HUES6 (cell line): ENCODE measurements at regions not wholly inside any gene's neighbourhood (a gene's known extent, or its start where the extent isn't known, plus 50 kb on each side); places are given as distances from the start of the nearest gene placed in this dataset.

Experiments used
- H3K27ac ChIP-seq: 2 replicates; pipeline ENCODE4 v1.7.0; 2013; ENCODE audit warnings: low read depth, mild to moderate bottlenecking, low read length, inconsistent platforms
- H3K27me3 ChIP-seq: 2 replicates; pipeline ENCODE4 v1.6.1; 2013; ENCODE audit warnings: low read length; ENCODE audit not compliant: control insufficient read depth, insufficient read depth
- H3K36me3 ChIP-seq: 2 replicates; pipeline ENCODE4 v1.6.1; 2013; ENCODE audit warnings: low read length; ENCODE audit not compliant: control insufficient read depth, insufficient read depth
- H3K4me1 ChIP-seq: 2 replicates; pipeline ENCODE4 v1.6.1; 2013; ENCODE audit warnings: low read length; ENCODE audit not compliant: control insufficient read depth, insufficient read depth
- H3K4me3 ChIP-seq: 2 replicates; pipeline ENCODE4 v1.5.1; 2013; ENCODE audit warnings: low read depth, low read length
- H3K9ac ChIP-seq: one replicate; pipeline ENCODE4 v1.6.1; 2013; ENCODE audit warnings: mild to moderate bottlenecking, low read length
- H3K9me3 ChIP-seq: 2 replicates; pipeline ENCODE4 v1.6.1; 2013; ENCODE audit warnings: low read depth, low read length; ENCODE audit not compliant: control insufficient read depth, insufficient read depth

DNA sequence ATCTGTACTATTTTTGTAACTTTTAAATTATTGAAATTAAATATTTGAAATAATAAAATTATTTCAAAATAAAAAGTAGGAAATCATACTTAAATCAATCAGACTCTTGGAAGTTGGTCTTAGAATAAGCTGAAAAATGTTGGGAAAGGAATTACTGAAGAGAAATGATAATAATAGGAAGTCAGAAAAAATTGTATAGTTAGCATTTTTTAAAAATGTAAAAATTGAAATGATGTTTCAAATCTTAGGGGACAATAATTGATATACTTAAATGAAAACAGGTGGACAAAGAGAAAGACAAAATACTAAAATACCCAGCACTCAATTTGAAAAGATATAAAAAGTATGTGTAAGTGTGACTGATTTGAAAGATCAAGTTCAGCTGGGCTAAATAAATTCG is 186.1 kb downstream of the BMP2 start:
- Histone ChIP-seq H3K27ac (no peak overlapping the region), H3K36me3 (no peaks in the 10 kb centered on the region), H3K4me1 (0 out of 2 replicates have a peak, but pooled peaks cover 4% of the 10 kb centered on the region), H3K27me3 (no peaks in the 10 kb centered on the region), H3K9ac (no peak overlapping the region), H3K9me3 (peaks cover 6% of the 10 kb centered on the region; the same call in 1 of the 2 replicates), H3K4me3 (no peak overlapping the region)

DNA sequence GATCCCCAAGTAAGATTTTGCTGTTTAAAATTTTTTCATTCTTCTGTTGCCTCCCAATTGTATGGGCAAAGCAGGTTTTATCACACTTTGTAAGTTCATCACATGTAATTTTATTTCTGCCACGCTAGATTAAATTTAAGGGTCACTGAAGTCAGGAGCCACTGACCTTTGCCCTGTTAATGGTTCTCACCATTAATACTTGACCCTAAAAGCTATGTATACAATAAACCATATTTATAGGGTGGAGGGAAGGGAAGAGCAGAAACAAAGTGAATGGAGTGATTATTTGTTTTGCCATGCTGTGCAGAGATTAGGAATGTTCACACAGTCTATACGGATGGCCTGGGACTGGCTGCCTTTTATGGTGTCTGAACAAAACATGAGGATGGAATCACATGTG is 186.7 kb downstream of the BMP2 start:
- Histone ChIP-seq H3K27me3 (no peaks in the 10 kb centered on the region), H3K4me1 (0 out of 2 replicates have a peak, but pooled peaks cover 4% of the 10 kb centered on the region), H3K4me3 (no peak overlapping the region), H3K36me3 (no peaks in the 10 kb centered on the region), H3K9ac (no peak overlapping the region), H3K9me3 (peaks cover 6% of the 10 kb centered on the region; the same call in 1 of the 2 replicates), H3K27ac (no peak overlapping the region)

DNA sequence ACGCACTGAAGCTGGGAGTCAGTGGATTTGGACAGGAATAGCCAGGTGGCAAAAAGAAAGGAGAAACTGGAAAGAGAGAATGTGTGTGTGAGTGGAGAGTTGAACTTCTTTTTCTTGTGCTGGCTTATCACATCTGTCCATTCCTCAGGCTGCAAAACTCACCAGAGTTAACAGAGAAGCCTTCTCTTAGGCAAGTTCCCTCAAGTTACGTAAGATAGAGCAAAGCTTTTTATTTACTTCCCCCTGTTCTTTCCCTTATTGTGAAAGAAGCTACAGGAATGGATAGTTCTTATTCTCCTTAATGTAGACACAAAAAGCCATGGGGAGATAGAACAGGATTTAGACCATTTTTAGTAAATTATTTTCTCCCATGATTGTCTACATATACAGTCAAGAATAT is 188.6 kb downstream of the BMP2 start:
- Histone ChIP-seq H3K27me3 (no peaks in the 10 kb centered on the region), H3K9ac (no peak overlapping the region), H3K9me3 (peaks cover 8% of the 10 kb centered on the region; the same call in 1 of the 2 replicates), H3K27ac (no peak overlapping the region), H3K4me3 (no peak overlapping the region), H3K4me1 (0 out of 2 replicates have a peak, but pooled peaks cover 4% of the 10 kb centered on the region), H3K36me3 (no peaks in the 10 kb centered on the region)

DNA sequence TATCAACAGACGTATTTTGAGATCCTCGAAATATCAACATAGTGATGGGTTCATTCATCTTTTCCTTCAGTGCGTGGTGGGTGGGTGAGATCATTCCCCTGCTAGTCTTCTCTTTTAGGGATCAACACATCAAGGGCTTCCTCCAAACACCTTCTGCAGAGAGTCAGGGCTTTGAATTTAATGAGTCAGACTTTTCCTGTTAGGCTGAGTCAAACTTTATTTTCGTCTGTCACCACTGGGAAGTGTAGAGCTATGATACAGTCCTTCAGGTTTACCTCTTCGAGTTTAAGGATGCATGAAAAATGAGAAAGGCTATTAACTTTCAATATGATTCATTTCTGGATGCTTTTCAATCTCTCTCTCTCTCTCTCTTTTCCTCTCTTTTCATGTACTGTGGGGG is 189.1 kb downstream of the BMP2 start:
- no peak overlapping the region for H3K4me3 ChIP-seq
- H3K27ac ChIP-seq: no peak overlapping the region
- H3K4me1 ChIP-seq: 0 out of 2 replicates have a peak, but pooled peaks cover 4% of the 10 kb centered on the region
- 0 out of 2 replicates have a peak, but pooled peaks cover 4% of the 10 kb centered on the region for H3K9me3 ChIP-seq
- no peaks in the 10 kb centered on the region for H3K36me3 ChIP-seq
- no peaks in the 10 kb centered on the region for H3K27me3 ChIP-seq
- no peak overlapping the region for H3K9ac ChIP-seq

DNA sequence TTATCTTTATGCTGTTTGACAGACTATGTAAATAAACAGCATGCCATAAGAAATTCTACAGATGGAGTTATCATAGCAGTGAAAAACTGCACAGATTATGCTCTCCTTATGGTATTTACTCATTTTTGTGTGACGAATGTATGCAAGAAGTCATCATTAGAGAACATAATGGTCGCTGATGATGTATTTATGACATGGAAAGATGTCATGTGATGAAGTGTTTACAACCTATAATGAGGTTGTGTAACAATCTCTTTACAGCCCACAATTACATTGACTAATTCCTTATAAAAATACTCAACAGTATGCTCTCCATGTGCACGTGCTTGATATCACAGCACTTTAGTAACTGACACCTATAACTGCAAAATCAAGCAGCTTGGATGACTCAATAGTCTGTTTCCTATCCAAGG is 192.4 kb downstream of the BMP2 start:
- 0 out of 2 replicates have a peak, but pooled peaks cover 4% of the 10 kb centered on the region for H3K4me1 ChIP-seq
- no peaks in the 10 kb centered on the region for H3K27me3 ChIP-seq
- H3K27ac ChIP-seq: no peak overlapping the region
- no peaks in the 10 kb centered on the region for H3K36me3 ChIP-seq
- H3K4me3 ChIP-seq: no peak overlapping the region
- H3K9ac ChIP-seq: no peak overlapping the region
- 0 out of 2 replicates have a peak, but pooled peaks cover 2% of the 10 kb centered on the region for H3K9me3 ChIP-seq

DNA sequence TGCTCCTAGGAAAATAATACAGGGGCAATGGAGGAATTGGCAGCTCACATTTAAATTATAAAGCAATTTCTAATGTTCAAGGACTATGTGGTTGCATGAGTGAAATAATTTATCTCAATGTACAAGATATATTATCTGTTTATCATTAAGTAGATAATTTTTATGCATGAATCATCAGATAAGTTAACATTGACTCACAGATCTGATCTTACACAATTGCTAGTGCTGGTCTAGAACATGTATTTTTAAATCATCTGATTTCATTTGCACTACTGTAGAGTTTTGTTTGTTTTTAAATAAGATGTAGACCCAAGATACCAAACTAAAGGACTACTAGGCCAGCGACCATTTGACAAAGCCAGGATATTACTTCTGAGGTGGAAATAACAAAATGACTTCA is 199.2 kb downstream of the BMP2 start:
- Histone ChIP-seq H3K27me3 (no peaks in the 10 kb centered on the region), H3K4me3 (no peak overlapping the region), H3K27ac (no peak overlapping the region), H3K9ac (no peak overlapping the region), H3K36me3 (no peaks in the 10 kb centered on the region), H3K4me1 (no peaks in the 10 kb centered on the region), H3K9me3 (0 out of 2 replicates have a peak, but pooled peaks cover 3% of the 10 kb centered on the region)

DNA sequence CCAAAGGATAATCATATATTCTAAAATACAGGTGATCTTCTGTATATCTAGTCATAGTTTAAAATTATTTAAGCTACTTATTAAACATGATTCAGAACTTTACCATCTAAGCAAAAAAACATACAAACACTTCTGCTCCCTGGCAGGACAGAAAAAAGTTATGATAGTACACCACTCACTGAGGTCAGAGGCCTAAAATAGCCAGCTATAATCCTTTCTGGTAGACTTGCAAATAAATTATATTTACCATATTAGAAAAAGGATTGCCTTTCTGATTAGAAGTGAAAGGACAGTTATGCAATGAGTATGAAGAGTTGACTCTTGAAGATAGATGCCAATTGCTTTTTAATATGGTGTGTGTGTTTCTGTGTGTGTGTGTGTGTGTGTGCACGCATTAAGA is 207.4 kb downstream of the BMP2 start:
- Histone ChIP-seq H3K9me3 (peaks cover 6% of the 10 kb centered on the region), H3K9ac (no peak overlapping the region), H3K27me3 (no peaks in the 10 kb centered on the region), H3K36me3 (no peaks in the 10 kb centered on the region), H3K4me1 (no peaks in the 10 kb centered on the region), H3K4me3 (no peak overlapping the region), H3K27ac (no peak overlapping the region)

DNA sequence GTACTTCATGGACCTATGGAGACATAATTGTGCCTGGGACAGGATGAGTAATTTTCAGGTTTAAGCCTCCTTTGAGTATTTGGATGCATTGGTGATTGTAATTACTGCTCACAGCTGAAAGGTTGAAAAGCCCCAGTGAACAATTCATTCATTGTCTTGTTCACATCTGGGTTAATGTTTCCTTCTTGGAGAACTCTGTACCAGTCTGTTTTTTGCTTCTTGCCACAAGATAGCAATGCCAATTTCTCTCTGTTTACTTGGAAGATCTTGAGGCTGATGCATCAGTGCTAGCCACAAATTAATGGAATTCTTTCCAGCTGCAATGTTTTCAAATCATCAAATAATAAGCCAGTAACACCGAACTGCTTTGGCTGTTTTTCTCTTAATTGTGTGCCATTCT is 207.8 kb downstream of the BMP2 start:
- H3K36me3 ChIP-seq: no peaks in the 10 kb centered on the region
- H3K27me3 ChIP-seq: no peaks in the 10 kb centered on the region
- H3K27ac ChIP-seq: no peak overlapping the region
- no peak overlapping the region for H3K4me3 ChIP-seq
- H3K4me1 ChIP-seq: no peaks in the 10 kb centered on the region
- peaks cover 6% of the 10 kb centered on the region for H3K9me3 ChIP-seq
- H3K9ac ChIP-seq: no peak overlapping the region

DNA sequence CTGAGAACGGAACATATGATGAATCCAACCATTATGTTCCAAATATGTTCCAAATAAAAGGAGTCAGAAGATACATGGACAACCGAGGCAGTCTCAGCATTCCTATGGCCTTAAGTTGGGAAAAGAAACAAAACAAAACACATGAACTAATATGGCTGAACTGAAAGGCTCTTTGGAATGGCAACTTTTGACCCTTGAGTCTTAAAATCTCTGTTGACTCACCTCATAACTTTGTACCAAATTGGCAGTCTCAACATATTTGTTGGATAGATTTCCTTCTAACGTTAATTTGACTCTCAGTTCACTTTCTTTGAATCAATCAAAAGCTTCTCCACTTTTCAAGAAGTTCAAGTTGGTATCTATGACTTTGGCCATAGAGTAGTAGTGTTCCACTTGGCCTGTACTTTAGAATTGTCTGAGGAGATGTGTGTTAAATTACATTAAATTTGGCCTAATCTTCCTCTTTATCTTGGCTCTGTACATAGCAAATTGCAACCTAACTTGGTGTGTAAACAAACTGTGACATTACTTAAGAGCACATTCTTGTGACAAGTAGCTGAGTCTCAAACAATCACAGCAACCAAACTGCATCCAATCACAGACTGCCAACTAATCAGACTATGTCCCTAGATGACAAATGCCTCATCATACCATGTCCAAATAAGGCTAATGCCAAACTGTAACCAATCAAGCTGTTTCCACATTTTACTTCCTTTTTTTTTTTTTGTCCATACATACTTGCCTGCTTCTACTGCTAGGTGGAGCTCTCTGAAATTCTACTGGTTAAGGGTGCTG is 208.8 kb downstream of the BMP2 start:
- Histone ChIP-seq H3K4me1 (no peaks in the 10 kb centered on the region), H3K27ac (no peak overlapping the region), H3K36me3 (no peaks in the 10 kb centered on the region), H3K27me3 (no peaks in the 10 kb centered on the region), H3K9ac (no peak overlapping the region), H3K9me3 (peaks cover 6% of the 10 kb centered on the region), H3K4me3 (no peak overlapping the region)

DNA sequence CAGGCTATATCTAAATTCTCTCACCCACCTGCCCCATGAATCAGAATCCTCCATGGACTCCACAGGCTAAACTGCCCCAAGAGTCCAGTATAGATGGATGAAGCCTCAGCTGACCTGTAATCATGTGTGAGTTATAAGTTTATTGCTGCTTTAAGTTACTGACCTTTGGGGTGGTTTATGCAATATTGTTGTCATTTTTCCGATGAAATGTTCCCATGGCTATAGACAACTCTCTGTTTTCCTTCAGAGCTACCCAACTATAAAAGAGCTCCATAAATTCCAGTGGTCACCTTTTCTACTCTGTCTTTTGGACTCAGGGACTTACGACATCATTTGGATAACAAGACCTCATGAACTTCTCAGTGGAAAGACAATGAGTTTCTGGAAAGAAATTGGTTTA is 212.1 kb downstream of the BMP2 start:
- H3K4me3 ChIP-seq: no peak overlapping the region
- H3K9ac ChIP-seq: no peak overlapping the region
- H3K27ac ChIP-seq: no peak overlapping the region
- no peaks in the 10 kb centered on the region for H3K4me1 ChIP-seq
- no peaks in the 10 kb centered on the region for H3K36me3 ChIP-seq
- H3K27me3 ChIP-seq: no peaks in the 10 kb centered on the region
- H3K9me3 ChIP-seq: peaks cover 6% of the 10 kb centered on the region; the same call in 1 of the 2 replicates

DNA sequence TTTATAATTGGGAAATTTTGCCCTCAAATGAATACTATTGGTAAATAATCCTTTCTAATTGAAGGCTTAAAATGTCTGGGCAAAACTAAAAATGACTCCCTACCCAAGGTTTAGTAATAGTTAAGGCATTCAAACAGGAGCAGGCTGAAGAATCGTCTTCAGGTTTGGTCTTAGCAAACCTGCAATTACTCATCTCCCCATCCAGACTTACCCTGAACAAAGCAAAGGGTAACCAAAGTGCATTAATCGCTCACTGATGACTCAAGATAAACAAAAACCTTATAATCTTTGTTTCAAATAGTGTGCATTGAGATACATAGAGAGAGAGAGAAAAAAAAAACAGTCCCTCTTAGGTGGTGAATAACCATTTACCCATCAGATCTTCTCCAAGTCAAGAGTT is 225.5 kb downstream of the BMP2 start:
- no peaks in the 10 kb centered on the region for H3K9me3 ChIP-seq
- no peak overlapping the region for H3K27ac ChIP-seq
- no peaks in the 10 kb centered on the region for H3K4me1 ChIP-seq
- H3K27me3 ChIP-seq: no peaks in the 10 kb centered on the region
- no peak overlapping the region for H3K4me3 ChIP-seq
- no peaks in the 10 kb centered on the region for H3K36me3 ChIP-seq
- no peak overlapping the region for H3K9ac ChIP-seq
